OCI-LY3 (cell line): ENCODE measurements at regions not wholly inside any gene's neighbourhood (a gene's known extent, or its start where the extent isn't known, plus 50 kb on each side); places are given as distances from the start of the nearest gene placed in this dataset.

ENCODE experiments used
- H2AFZ ChIP-seq: fragments of 200-600, 300-600 bp; shearing (Covaris generic); 2 replicates; pipeline ENCODE4 v1.6.0; 2014; ENCODE audit warnings: antibody characterized with exemption, low read depth, low read length
- H3K27ac ChIP-seq: fragments of 200-600, 300-600 bp; sonication (generic); 2 replicates; pipeline ENCODE4 v1.5.1; 2014; ENCODE audit warnings: mild to moderate bottlenecking, low read length, moderate library complexity, mixed read lengths
- H3K27me3 ChIP-seq: fragments of 200-600, 300-600 bp; sonication (generic); 2 replicates; pipeline ENCODE4 v1.6.1; 2014; ENCODE audit warnings: low read depth, low read length, mixed read lengths
- H3K36me3 ChIP-seq: fragments of 200-600, 300-600 bp; sonication (generic); replicated peaks from 2 replicates; pipeline ENCODE3; 2014; ENCODE audit warnings: low read depth, low read length, mixed read lengths
- H3K4me1 ChIP-seq: fragments of 300-600, 200-600 bp; sonication (generic); 2 replicates; pipeline ENCODE4 v1.6.1; 2014; ENCODE audit warnings: low read length, mixed read lengths
- H3K4me2 ChIP-seq: fragments of 200-600, 300-600 bp; sonication (generic); 2 replicates; pipeline ENCODE4 v1.6.1; 2014; ENCODE audit warnings: low read length, mixed read lengths
- H3K4me3 ChIP-seq: fragments of 300-600, 200-600 bp; sonication (generic); 2 replicates; pipeline ENCODE4 v1.5.1; 2014; ENCODE audit warnings: antibody characterized with exemption, mild to moderate bottlenecking, low read length, moderate library complexity
- H3K79me2 ChIP-seq: fragments of 300-600, 200-600 bp; shearing (Covaris generic); 2 replicates; pipeline ENCODE4 v1.6.1; 2014; ENCODE audit warnings: mild to moderate bottlenecking, low read length, mixed read lengths
- H3K9ac ChIP-seq: fragments of 300-600, 200-600 bp; shearing (Covaris generic); 2 replicates; pipeline ENCODE4 v1.6.0; 2014; ENCODE audit warnings: mild to moderate bottlenecking, low read length, moderate library complexity
- H3K9me3 ChIP-seq: fragments of 200-600, 300-600 bp; shearing (Covaris generic); 2 replicates; pipeline ENCODE4 v1.6.1; 2014; ENCODE audit warnings: low read length, mixed read lengths; ENCODE audit not compliant: insufficient read depth
- H4K20me1 ChIP-seq: fragments of 200-600, 300-600 bp; sonication (generic); 2 replicates; pipeline ENCODE4 v1.6.1; 2016; ENCODE audit warnings: low read length, mixed read lengths; ENCODE audit not compliant: insufficient read depth
- CTCF ChIP-seq: fragments of 200-600, 300-600 bp; sonication (generic); IDR thresholded peaks from 2 replicates; pipeline ENCODE4 v1.5.1; 2014; ENCODE audit warnings: antibody characterized with exemption, low read length, low read depth
- EZH2phosphoT487 ChIP-seq: fragments of 200-600 bp; shearing (Covaris generic); IDR thresholded peaks from 2 replicates; pipeline ENCODE4 v1.6.1; 2018; ENCODE audit warnings: antibody characterized with exemption, mixed run types, low read depth

DNA sequence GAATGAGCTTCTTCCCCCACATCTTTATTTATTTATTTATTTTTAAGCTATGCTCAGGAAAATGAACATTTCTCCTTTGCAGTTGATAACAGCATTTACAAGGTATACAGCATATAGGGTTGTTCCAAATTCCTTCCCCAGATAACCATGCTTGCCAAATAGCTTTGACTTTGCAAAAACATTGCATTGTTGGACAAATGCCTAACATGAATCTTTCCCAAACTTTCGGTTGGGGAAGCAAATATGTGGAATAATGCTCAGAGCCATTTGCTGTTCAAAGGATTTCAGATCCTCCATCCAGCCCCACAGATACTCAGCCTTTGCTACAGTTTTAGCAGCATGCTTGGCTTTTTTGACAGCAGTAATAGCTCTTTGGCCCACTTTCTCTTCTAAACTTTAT, 127.2 kb upstream of the AGA start:
- no peaks in the 10 kb centered on the region for H3K79me2 ChIP-seq
- H3K27ac ChIP-seq: no peak overlapping the region
- no peak overlapping the region for H3K4me3 ChIP-seq

GRCh38 chr4:177573507-177573906, 131.3 kb upstream of the AGA start:
- no peaks in the 10 kb centered on the region for H3K9me3 ChIP-seq
- no peaks in the 10 kb centered on the region for H3K36me3 ChIP-seq
- no peak overlapping the region for H3K4me3 ChIP-seq
- H3K79me2 ChIP-seq: no peaks in the 10 kb centered on the region
- no peak overlapping the region for H3K9ac ChIP-seq
- H2AFZ ChIP-seq: no peak overlapping the region
- no peaks in the 10 kb centered on the region for H4K20me1 ChIP-seq
- no peaks in the 10 kb centered on the region for H3K27me3 ChIP-seq
- H3K27ac ChIP-seq: no peak overlapping the region
- TF ChIP-seq EZH2phosphoT487: no peak
- no peaks in the 10 kb centered on the region for H3K4me1 ChIP-seq
- no peak overlapping the region for H3K4me2 ChIP-seq

More for the DNA sequence above, 127.2 kb upstream of the AGA start:
- Histone ChIP-seq H3K4me1 (peaks cover 6% of the 10 kb centered on the region; the same call in 1 of the 2 replicates), H3K27me3 (no peaks in the 10 kb centered on the region), H4K20me1 (no peaks in the 10 kb centered on the region), H2AFZ (no peak overlapping the region), H3K9me3 (no peaks in the 10 kb centered on the region), H3K4me2 (no peak overlapping the region), H3K9ac (no peak overlapping the region), H3K36me3 (no peaks in the 10 kb centered on the region)
- TF ChIP-seq EZH2phosphoT487 (no peak), CTCF (no peak)

- H3K4me2 ChIP-seq: no peak overlapping the region
- H3K79me2 ChIP-seq: no peaks in the 10 kb centered on the region
- H3K4me1 ChIP-seq: no peaks in the 10 kb centered on the region
- no peak overlapping the region for H3K27ac ChIP-seq
- no peaks in the 10 kb centered on the region for H3K9me3 ChIP-seq
- H3K27me3 ChIP-seq: no peaks in the 10 kb centered on the region
- H2AFZ ChIP-seq: no peak overlapping the region
- no peaks in the 10 kb centered on the region for H3K36me3 ChIP-seq
- no peak for TF ChIP-seq CTCF
- TF ChIP-seq EZH2phosphoT487: no peak
- no peaks in the 10 kb centered on the region for H4K20me1 ChIP-seq
- no peak overlapping the region for H3K4me3 ChIP-seq
- H3K9ac ChIP-seq: no peak overlapping the region
These were observed 132.2 kb upstream of the AGA start for GRCh38 chr4:177574446-177574845.

DNA sequence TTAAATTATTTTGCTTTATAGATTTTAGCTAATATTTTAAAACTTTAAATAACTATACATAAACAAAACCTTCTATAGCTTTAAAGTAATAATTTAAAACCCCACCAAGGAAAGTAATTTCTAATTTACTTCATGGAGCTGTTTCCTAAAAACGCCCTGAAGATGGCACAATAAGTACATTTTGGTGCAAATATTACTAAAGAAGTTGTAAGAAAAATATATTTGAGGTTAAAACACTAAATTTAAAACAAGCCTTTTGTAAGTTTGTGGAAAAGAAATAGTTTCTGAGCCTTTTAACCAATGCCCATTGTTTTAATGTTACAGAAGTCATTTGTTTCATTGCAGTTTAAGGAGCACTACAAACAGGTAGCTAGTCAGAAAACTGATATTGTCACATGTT, 137.4 kb upstream of the AGA start:
- H3K9me3 ChIP-seq: no peaks in the 10 kb centered on the region
- H3K36me3 ChIP-seq: no peaks in the 10 kb centered on the region
- H3K4me2 ChIP-seq: no peak overlapping the region
- no peak for TF ChIP-seq EZH2phosphoT487
- TF ChIP-seq CTCF: peak; percentile 69
- no peaks in the 10 kb centered on the region for H3K27me3 ChIP-seq
- no peaks in the 10 kb centered on the region for H3K79me2 ChIP-seq
- no peaks in the 10 kb centered on the region for H4K20me1 ChIP-seq
- no peak overlapping the region for H3K4me3 ChIP-seq
- H3K4me1 ChIP-seq: no peaks in the 10 kb centered on the region
- no peak overlapping the region for H3K9ac ChIP-seq
- no peak overlapping the region for H3K27ac ChIP-seq
- no peak overlapping the region for H2AFZ ChIP-seq

GRCh38 chr4:177582992-177583391, 140.8 kb upstream of the AGA start:
- no peaks in the 10 kb centered on the region for H3K79me2 ChIP-seq
- H3K9ac ChIP-seq: no peak overlapping the region
- no peak overlapping the region for H3K4me2 ChIP-seq
- H3K4me1 ChIP-seq: no peaks in the 10 kb centered on the region
- H3K36me3 ChIP-seq: no peaks in the 10 kb centered on the region
- H2AFZ ChIP-seq: no peak overlapping the region
- H3K9me3 ChIP-seq: no peaks in the 10 kb centered on the region; the same call in 1 of the 2 replicates
- H3K27me3 ChIP-seq: no peaks in the 10 kb centered on the region
- no peaks in the 10 kb centered on the region for H4K20me1 ChIP-seq
- TF ChIP-seq EZH2phosphoT487 (no peak), CTCF (no peak)
- no peak overlapping the region for H3K4me3 ChIP-seq
- no peak overlapping the region for H3K27ac ChIP-seq
